NB4 (cell line): ENCODE measurements at regions not wholly inside any gene's neighbourhood (a gene's known extent, or its start where the extent isn't known, plus 50 kb on each side); places are given as distances from the start of the nearest gene placed in this dataset.

ENCODE experiments used
- POLR2A ChIP-seq: IDR thresholded peaks from 2 replicates; pipeline ENCODE4 v1.6.1; 2011; ENCODE audit warnings: mild to moderate bottlenecking; ENCODE audit not compliant: insufficient read length; ENCODE audit errors: extremely low read depth
- TF ChIP-seq, protein P1 (sequence below): IDR thresholded peaks from one replicate; pipeline ENCODE4 v1.5.1; 2012; ENCODE audit warnings: low read depth, low read length

DNA sequence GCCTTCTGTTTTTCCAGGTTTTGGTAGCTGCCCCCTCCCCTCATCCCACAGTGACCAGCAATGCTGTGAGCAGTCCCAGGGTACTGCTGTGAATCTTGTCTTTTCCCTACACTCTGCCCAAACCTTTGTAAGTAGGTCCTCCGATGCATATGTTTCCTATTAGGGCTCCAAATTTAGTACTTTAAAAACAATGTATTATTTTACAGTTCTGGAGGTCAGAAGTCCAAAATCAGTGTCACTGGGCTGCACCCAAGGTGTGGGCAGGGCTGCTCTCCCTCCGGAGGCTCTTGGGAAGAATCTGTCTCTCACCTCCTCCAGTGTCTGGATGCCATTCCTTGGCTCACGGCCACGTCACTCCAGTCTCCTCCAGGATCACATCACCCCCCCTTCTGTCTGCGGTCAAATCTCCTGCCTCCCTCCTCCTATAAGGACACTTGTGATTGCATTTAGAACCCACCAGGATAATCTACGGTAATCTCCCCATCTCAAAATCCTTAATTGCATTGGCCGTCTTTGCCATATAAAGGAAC lies 208.5 kb downstream of the SH3BP4 start:
- TF ChIP-seq, protein P1, sequence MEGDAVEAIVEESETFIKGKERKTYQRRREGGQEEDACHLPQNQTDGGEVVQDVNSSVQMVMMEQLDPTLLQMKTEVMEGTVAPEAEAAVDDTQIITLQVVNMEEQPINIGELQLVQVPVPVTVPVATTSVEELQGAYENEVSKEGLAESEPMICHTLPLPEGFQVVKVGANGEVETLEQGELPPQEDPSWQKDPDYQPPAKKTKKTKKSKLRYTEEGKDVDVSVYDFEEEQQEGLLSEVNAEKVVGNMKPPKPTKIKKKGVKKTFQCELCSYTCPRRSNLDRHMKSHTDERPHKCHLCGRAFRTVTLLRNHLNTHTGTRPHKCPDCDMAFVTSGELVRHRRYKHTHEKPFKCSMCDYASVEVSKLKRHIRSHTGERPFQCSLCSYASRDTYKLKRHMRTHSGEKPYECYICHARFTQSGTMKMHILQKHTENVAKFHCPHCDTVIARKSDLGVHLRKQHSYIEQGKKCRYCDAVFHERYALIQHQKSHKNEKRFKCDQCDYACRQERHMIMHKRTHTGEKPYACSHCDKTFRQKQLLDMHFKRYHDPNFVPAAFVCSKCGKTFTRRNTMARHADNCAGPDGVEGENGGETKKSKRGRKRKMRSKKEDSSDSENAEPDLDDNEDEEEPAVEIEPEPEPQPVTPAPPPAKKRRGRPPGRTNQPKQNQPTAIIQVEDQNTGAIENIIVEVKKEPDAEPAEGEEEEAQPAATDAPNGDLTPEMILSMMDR = no peak
- TF ChIP-seq POLR2A = no peak
